Testis (tissue), 2 donors: ENCODE measurements at regions not wholly inside any gene's neighbourhood (a gene's known extent, or its start where the extent isn't known, plus 50 kb on each side); places are given as distances from the start of the nearest gene placed in this dataset.

Source experiments
- DNase-seq: peaks from one replicate; pipeline ENCODE4 v3.0.0-alpha.2; 2019
- H3K27ac ChIP-seq, 2 donors: fragments of 200-600 bp; sonication (generic); one replicate each; pipeline ENCODE4 v1.5.1; 2019
- H3K27me3 ChIP-seq: fragments of 200-600 bp; sonication (generic); one replicate; pipeline ENCODE4 v1.5.1; 2019
- H3K36me3 ChIP-seq: fragments of 200-600 bp; sonication (generic); one replicate; pipeline ENCODE4 v1.5.1; 2017; ENCODE audit warnings: low read depth; ENCODE audit errors: missing control alignments
- H3K4me1 ChIP-seq: fragments of 200-600 bp; sonication (generic); one replicate; pipeline ENCODE4 v1.5.1; 2019
- H3K4me3 ChIP-seq, 2 donors: fragments of 200-600 bp; sonication (generic); one replicate each; pipeline ENCODE4 v1.5.1; 2017 to 2019
- H3K9me3 ChIP-seq: fragments of 200-600 bp; sonication (generic); one replicate; pipeline ENCODE4 v1.5.1; 2017
- CTCF ChIP-seq, 3 experiments: fragments of 450-650 bp in 2 of 3; fragments of 200-600 bp in 1 of 3; sonication (generic) in 1 of 3; IDR thresholded peaks; one replicate each; pipeline ENCODE4 v1.5.1; 2016 to 2019; ENCODE audit warnings: antibody characterized with exemption in 3 of 3, mild to moderate bottlenecking in 2 of 3, moderate library complexity in 1 of 3
- POLR2A ChIP-seq: fragments of 450-650 bp; IDR thresholded peaks from one replicate; pipeline ENCODE4 v1.6.1; 2017; ENCODE audit warnings: antibody characterized with exemption, mild to moderate bottlenecking, moderate library complexity
- WGBS, 2 donors: methylation state at CpG; one replicate each; pipeline ENCODE4 v1.1.5; 2018; 5-methylcytosine and 5-hydroxymethylcytosine counted together
- intact Hi-C: fragments of 100-400 bp; cut with DNase I; formaldehyde crosslinking; loops from one replicate; pipeline ENCODE4 v1.15.1; 2023; ENCODE audit warnings: low total_unique reads

- intact Hi-C loops: no loop called here
- Histone ChIP-seq H3K4me3 (no peak overlapping the region), H3K9me3 (no peaks in the 10 kb centered on the region), H3K27ac (no peak overlapping the region), H3K4me1 (no peaks in the 10 kb centered on the region), H3K27me3 (no peaks in the 10 kb centered on the region), H3K36me3 (no peaks in the 10 kb centered on the region)
- DNase-seq: no peak
- TF ChIP-seq CTCF (IDR thresholded peaks at IDR 0.05): no peak
- TF ChIP-seq POLR2A: no peak
- WGBS, 2 donors: 90 to 91% methylated on average over 1 of the region's 1 CpG
Measured at GRCh38 chr16:52089476-52089875, 457.5 kb downstream of the TOX3 start.

- DNase-seq: no peak
- TF ChIP-seq POLR2A (no peak), CTCF (IDR thresholded peaks at IDR 0.05) (no peak)
- Histone ChIP-seq H3K36me3 (no peaks in the 10 kb centered on the region), H3K4me1 (no peaks in the 10 kb centered on the region), H3K4me3 (no peak overlapping the region), H3K27me3 (no peaks in the 10 kb centered on the region), H3K27ac (no peak overlapping the region), H3K9me3 (no peaks in the 10 kb centered on the region)
- 84 to 89% methylated on average over 1 of the region's 1 CpG for WGBS, 2 donors
- intact Hi-C loops: no loop called here
Measured at GRCh38 chr16:52086901-52087300, 460.0 kb downstream of the TOX3 start.

GRCh38 chr16:52078716-52079655 is 468.0 kb downstream of the TOX3 start:
- H3K27me3 ChIP-seq: no peaks in the 10 kb centered on the region
- intact Hi-C loops: no loop called here
- H3K9me3 ChIP-seq: no peaks in the 10 kb centered on the region
- WGBS, 2 donors: 53 to 64% methylated on average over 3 of the region's 3 CpGs
- H3K27ac ChIP-seq: peak overlapping the region; percentile 14 to 77
- no peak for TF ChIP-seq POLR2A
- no peak for TF ChIP-seq CTCF (IDR thresholded peaks at IDR 0.05)
- no peak overlapping the region for H3K4me3 ChIP-seq
- H3K4me1 ChIP-seq: no peaks in the 10 kb centered on the region
- no peaks in the 10 kb centered on the region for H3K36me3 ChIP-seq
- DNase-seq: peak; percentile 69

- H3K36me3 ChIP-seq: no peaks in the 10 kb centered on the region
- no peak for DNase-seq
- H3K4me3 ChIP-seq: no peak overlapping the region
- no peaks in the 10 kb centered on the region for H3K4me1 ChIP-seq
- H3K27me3 ChIP-seq: no peaks in the 10 kb centered on the region
- intact Hi-C loops: no loop called here
- 81 to 93% methylated on average over 5 of the region's 5 CpGs for WGBS, 2 donors
- peak overlapping the region in 1 of 2 donors; percentile 77 for H3K27ac ChIP-seq
- no peak for TF ChIP-seq CTCF (IDR thresholded peaks at IDR 0.05)
- no peaks in the 10 kb centered on the region for H3K9me3 ChIP-seq
Measured at GRCh38 chr16:52077607-52078006, 469.3 kb downstream of the TOX3 start.

- Histone ChIP-seq H3K27me3 (no peaks in the 10 kb centered on the region), H3K4me1 (no peaks in the 10 kb centered on the region), H3K27ac (no peak overlapping the region), H3K9me3 (no peaks in the 10 kb centered on the region), H3K36me3 (no peaks in the 10 kb centered on the region), H3K4me3 (no peak overlapping the region)
- intact Hi-C loops: no loop called here
- no peak for DNase-seq
- TF ChIP-seq CTCF (IDR thresholded peaks at IDR 0.05): no peak
- no peak for TF ChIP-seq POLR2A
- WGBS, 2 donors: 61% methylated on average over 3 of the region's 3 CpGs
Measured at GRCh38 chr16:52076801-52077201, 470.1 kb downstream of the TOX3 start.
